KMS-11 (cell line): ENCODE measurements at regions not wholly inside any gene's neighbourhood (a gene's known extent, or its start where the extent isn't known, plus 50 kb on each side); places are given as distances from the start of the nearest gene placed in this dataset.
A peak's percentile ranks its signal among the peaks of the same experiment; 100 is the strongest.

Experiments used
- H2AFZ ChIP-seq: fragments of 200-600 bp; sonication (generic); 2 replicates; pipeline ENCODE4 v1.6.1; 2016; ENCODE audit warnings: antibody characterized with exemption, mixed run types, low read depth
- H3K27ac ChIP-seq: fragments of 200-600 bp; sonication (generic); 2 replicates; pipeline ENCODE4 v1.6.1; 2016; ENCODE audit warnings: mild to moderate bottlenecking, mixed run types
- H3K27me3 ChIP-seq: fragments of 200-600 bp; sonication (generic); 2 replicates; pipeline ENCODE4 v1.6.1; 2017; ENCODE audit warnings: mild to moderate bottlenecking, low read depth, mixed run types, moderate library complexity; ENCODE audit not compliant: insufficient read depth
- H3K36me3 ChIP-seq: fragments of 200-600 bp; sonication (generic); 2 replicates; pipeline ENCODE4 v1.6.1; 2017; ENCODE audit warnings: mild to moderate bottlenecking, mixed run types; ENCODE audit not compliant: insufficient read depth
- H3K4me1 ChIP-seq: fragments of 200-600 bp; sonication (generic); 2 replicates; pipeline ENCODE4 v1.6.1; 2016; ENCODE audit warnings: mild to moderate bottlenecking, low read depth, mixed run types; ENCODE audit not compliant: poor library complexity, severe bottlenecking
- H3K4me2 ChIP-seq: fragments of 200-600 bp; sonication (generic); 2 replicates; pipeline ENCODE4 v1.7.0; 2016; ENCODE audit warnings: mild to moderate bottlenecking, mixed run types
- H3K4me3 ChIP-seq: fragments of 200-600 bp; sonication (generic); IDR thresholded peaks from 2 replicates; pipeline ENCODE4 v1.6.1; 2017; ENCODE audit warnings: low read depth, low read length, mixed read lengths; ENCODE audit not compliant: insufficient read depth
- H3K79me2 ChIP-seq: fragments of 200-600 bp; sonication (generic); 2 replicates; pipeline ENCODE4 v1.6.1; 2016; ENCODE audit warnings: low read depth, mixed run types; ENCODE audit not compliant: insufficient read depth
- H3K9ac ChIP-seq: fragments of 200-600 bp; sonication (generic); 2 replicates; pipeline ENCODE4 v1.6.1; 2016; ENCODE audit warnings: mild to moderate bottlenecking, mixed run types
- H4K20me1 ChIP-seq: fragments of 200-600 bp; sonication (generic); 2 replicates; pipeline ENCODE4 v1.6.1; 2016; ENCODE audit warnings: mild to moderate bottlenecking, mixed run types; ENCODE audit not compliant: insufficient read depth
- TF ChIP-seq, protein P1 (sequence below): fragments of 200-600 bp; sonication (generic); conservative IDR thresholded peaks from 2 replicates; pipeline ENCODE4 v1.6.1; 2017; ENCODE audit warnings: low read depth, mild to moderate bottlenecking, antibody characterized with exemption, low read length, moderate library complexity, mixed read lengths

DNA sequence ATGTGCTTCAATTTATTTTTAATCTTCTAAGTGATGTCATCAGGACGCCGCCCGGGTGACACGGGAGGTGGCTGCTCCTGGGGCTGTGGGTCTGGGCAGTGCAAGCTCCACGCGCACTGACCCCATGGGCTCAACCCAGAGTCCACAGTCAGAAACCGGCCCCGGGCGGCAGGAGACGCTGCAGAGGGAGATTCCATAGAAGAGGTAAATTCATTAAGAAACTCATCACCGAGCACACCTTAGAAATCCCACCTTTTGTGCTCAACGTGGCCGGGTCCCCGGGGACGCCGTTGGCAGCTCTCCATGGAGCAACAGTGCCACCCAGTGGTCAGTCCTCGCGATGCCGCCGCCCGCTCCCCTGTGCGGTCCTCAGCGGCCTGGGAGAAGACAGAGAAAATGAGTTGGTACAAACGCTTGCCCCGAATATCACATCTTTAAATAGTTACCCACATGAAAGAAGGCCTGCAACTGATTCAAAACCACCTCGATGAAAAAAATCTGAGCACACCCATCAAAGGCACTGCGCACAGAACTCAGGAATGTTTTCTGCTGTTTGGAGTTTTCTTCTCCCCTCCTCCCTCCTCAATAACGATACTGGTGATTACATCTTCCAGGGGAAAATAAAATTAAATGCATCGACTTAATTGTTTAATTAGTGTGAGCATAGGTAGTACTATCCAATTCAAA lies 92.6 kb downstream of the CMPK2 start:
- peak overlapping the region; percentile 67; the same call in 1 of the 2 replicates for H2AFZ ChIP-seq
- no peaks in the 10 kb centered on the region for H3K27me3 ChIP-seq
- H3K36me3 ChIP-seq = no peaks in the 10 kb centered on the region
- no peaks in the 10 kb centered on the region for H4K20me1 ChIP-seq
- H3K79me2 ChIP-seq = no peaks in the 10 kb centered on the region
- TF ChIP-seq, protein P1, sequence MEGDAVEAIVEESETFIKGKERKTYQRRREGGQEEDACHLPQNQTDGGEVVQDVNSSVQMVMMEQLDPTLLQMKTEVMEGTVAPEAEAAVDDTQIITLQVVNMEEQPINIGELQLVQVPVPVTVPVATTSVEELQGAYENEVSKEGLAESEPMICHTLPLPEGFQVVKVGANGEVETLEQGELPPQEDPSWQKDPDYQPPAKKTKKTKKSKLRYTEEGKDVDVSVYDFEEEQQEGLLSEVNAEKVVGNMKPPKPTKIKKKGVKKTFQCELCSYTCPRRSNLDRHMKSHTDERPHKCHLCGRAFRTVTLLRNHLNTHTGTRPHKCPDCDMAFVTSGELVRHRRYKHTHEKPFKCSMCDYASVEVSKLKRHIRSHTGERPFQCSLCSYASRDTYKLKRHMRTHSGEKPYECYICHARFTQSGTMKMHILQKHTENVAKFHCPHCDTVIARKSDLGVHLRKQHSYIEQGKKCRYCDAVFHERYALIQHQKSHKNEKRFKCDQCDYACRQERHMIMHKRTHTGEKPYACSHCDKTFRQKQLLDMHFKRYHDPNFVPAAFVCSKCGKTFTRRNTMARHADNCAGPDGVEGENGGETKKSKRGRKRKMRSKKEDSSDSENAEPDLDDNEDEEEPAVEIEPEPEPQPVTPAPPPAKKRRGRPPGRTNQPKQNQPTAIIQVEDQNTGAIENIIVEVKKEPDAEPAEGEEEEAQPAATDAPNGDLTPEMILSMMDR = peak; percentile 90
- no peak overlapping the region for H3K27ac ChIP-seq
- no peak overlapping the region for H3K4me3 ChIP-seq
- H3K9ac ChIP-seq = no peak overlapping the region
- H3K4me2 ChIP-seq = peak overlapping the region; percentile 38; the same call in 1 of the 2 replicates
- peaks cover 4% of the 10 kb centered on the region for H3K4me1 ChIP-seq

DNA sequence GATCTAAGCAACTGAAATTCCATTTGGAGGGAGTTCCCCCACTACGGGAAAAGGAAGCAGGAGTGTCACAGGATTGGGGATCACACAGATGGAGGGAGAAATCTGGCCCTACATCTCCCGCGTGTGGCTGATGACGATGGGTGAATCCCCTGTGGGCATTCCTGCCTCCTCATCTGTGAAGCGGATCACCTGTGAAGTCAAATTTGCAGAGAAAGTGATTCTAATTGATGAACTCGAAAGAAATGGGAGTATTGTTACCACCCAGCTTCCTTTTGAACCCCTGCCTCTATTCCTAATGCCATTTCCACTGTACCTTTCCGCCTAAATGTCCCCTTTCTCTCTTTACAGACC lies 92.0 kb downstream of the CMPK2 start:
- Histone ChIP-seq H3K27me3 (no peaks in the 10 kb centered on the region), H3K4me2 (0 out of 2 replicates have a peak overlapping the region, but pooled peaks have one; percentile 38), H3K4me3 (no peak overlapping the region), H3K36me3 (no peaks in the 10 kb centered on the region), H3K79me2 (no peaks in the 10 kb centered on the region), H4K20me1 (no peaks in the 10 kb centered on the region), H3K9ac (no peak overlapping the region), H2AFZ (peak overlapping the region; percentile 67; the same call in 1 of the 2 replicates), H3K27ac (no peak overlapping the region), H3K4me1 (peaks cover 4% of the 10 kb centered on the region)
- TF ChIP-seq, protein P1 = no peak

DNA sequence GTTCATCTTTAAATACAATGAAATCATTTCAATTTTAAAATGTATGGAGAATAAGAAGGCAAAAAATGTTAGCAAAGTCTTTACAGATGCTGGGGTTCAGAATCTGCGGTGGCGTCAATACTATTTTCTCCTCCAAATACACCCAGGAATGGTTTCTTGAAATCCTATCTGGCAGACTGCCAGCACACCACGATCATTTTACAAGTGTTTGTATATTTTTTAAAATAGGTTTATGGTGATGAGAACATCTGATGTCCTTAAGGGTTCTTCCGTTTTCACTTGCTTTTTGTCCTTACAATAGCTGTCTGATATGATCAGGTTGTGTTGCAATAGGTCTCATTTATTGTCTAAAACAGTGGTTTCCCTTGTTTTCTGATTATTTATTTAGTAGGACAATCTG lies 89.6 kb downstream of the CMPK2 start:
- Histone ChIP-seq H3K27me3 (no peaks in the 10 kb centered on the region), H3K4me1 (peaks cover 4% of the 10 kb centered on the region), H3K27ac (no peak overlapping the region), H3K36me3 (no peaks in the 10 kb centered on the region), H3K4me2 (no peak overlapping the region), H3K9ac (no peak overlapping the region), H3K79me2 (no peaks in the 10 kb centered on the region), H2AFZ (no peak overlapping the region), H3K4me3 (no peak overlapping the region), H4K20me1 (no peaks in the 10 kb centered on the region)
- TF ChIP-seq, protein P1 = no peak

DNA sequence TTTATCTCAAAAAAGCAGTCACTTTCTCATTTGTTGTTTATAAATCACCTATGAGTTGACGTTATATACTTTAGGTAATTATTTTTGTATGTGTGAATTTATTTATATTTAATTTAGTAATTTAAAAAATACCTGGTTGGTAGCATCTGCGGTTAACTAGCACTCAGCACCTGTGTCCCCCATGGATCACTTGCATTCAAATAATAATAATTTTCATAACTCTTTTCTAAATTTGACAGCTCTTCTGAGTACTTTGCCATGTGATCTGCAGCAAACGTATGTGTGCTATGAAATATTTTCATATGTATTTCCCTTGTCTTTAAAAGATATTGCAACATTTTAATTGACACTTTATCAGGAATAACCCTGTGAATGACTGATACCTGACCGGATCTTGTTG lies 88.1 kb downstream of the CMPK2 start:
- Histone ChIP-seq H3K27me3 (no peaks in the 10 kb centered on the region), H3K4me1 (peaks cover 4% of the 10 kb centered on the region), H4K20me1 (no peaks in the 10 kb centered on the region), H3K36me3 (no peaks in the 10 kb centered on the region), H2AFZ (no peak overlapping the region), H3K4me2 (no peak overlapping the region), H3K79me2 (no peaks in the 10 kb centered on the region), H3K9ac (no peak overlapping the region), H3K4me3 (no peak overlapping the region), H3K27ac (no peak overlapping the region)
- TF ChIP-seq, protein P1 = no peak
